Natural killer cell (primary cell): ENCODE measurements at regions not wholly inside any gene's neighbourhood (a gene's known extent, or its start where the extent isn't known, plus 50 kb on each side); places are given as distances from the start of the nearest gene placed in this dataset.

Source experiments
- ATAC-seq, 3 donors: fragments of 150-1000 bp in 2 of 3; fragments of 200-7000 bp in 1 of 3; cut with Tn5 transposase; 1 replicate in 1 of 3; 2 replicates in 2 of 3; pipeline ENCODE4 v1.10.0; 2021; ENCODE audit warnings: mild to moderate bottlenecking in 2 of 3, moderate library complexity in 2 of 3
- DNase-seq, 2 donors: peaks; one replicate each; pipeline versions ENCODE4 v3.0.0 to v3.0.0-alpha.2; 2013 to 2021; ENCODE audit warnings: mixed read lengths in 1 of 2
- H3K27ac ChIP-seq: one replicate; pipeline ENCODE4 v1.5.1; 2013; ENCODE audit warnings: mild to moderate bottlenecking, low read length
- H3K27me3 ChIP-seq: one replicate; pipeline ENCODE4 v1.6.1; 2013; ENCODE audit warnings: low read length; ENCODE audit not compliant: control insufficient read depth, insufficient read depth
- H3K36me3 ChIP-seq: one replicate; pipeline ENCODE4 v1.6.1; 2013; ENCODE audit warnings: low read length; ENCODE audit not compliant: control insufficient read depth, insufficient read depth
- H3K4me1 ChIP-seq: one replicate; pipeline ENCODE4 v1.6.1; 2013; ENCODE audit warnings: low read length; ENCODE audit not compliant: control insufficient read depth, insufficient read depth
- H3K4me3 ChIP-seq: one replicate; pipeline ENCODE4 v1.5.1; 2013; ENCODE audit warnings: low read length
- H3K9me3 ChIP-seq: one replicate; pipeline ENCODE4 v1.6.1; 2013; ENCODE audit warnings: low read length; ENCODE audit not compliant: control insufficient read depth, insufficient read depth
- H3K27ac Mint-ChIP-seq, 2 donors: one replicate each; pipeline ENCODE4 v1.8.0; 2022; ENCODE audit warnings: mild to moderate bottlenecking in 2 of 2, mixed read lengths in 2 of 2, moderate library complexity in 1 of 2
- H3K27me3 Mint-ChIP-seq, 2 donors: one replicate each; pipeline ENCODE4 v1.8.0; 2022; ENCODE audit warnings: low read depth in 2 of 2, mixed read lengths in 2 of 2
- H3K36me3 Mint-ChIP-seq: one replicate; pipeline ENCODE4 v1.8.0; 2022; ENCODE audit warnings: mixed read lengths
- H3K4me1 Mint-ChIP-seq, 2 donors: one replicate each; pipeline ENCODE4 v1.8.0; 2022; ENCODE audit warnings: mixed read lengths in 2 of 2
- H3K4me3 Mint-ChIP-seq: one replicate; pipeline ENCODE4 v1.8.0; 2022; ENCODE audit warnings: mild to moderate bottlenecking, moderate library complexity, mixed read lengths
- H3K9me3 Mint-ChIP-seq, 2 donors: one replicate each; pipeline ENCODE4 v1.8.0; 2022; ENCODE audit warnings: mixed read lengths in 2 of 2
- WGBS: methylation state at CpG from one replicate; pipeline ENCODE4 v1.1.7; 2013; ENCODE audit warnings: missing lambda C conversion rate; ENCODE audit not compliant: insufficient coverage; 5-methylcytosine and 5-hydroxymethylcytosine counted together
- intact Hi-C: fragments of 100-400 bp; cut with micrococcal nuclease; formaldehyde crosslinking; loops from one replicate; pipeline ENCODE4 v1.14.2; 2022
- TF ChIP-seq, protein P1 (sequence below): fragments of 200-600 bp; IDR thresholded peaks from one replicate; pipeline ENCODE4 v1.8.0; 2022; ENCODE audit warnings: antibody characterized with exemption

- no peak for DNase-seq
- intact Hi-C loops: no loop called here
- H3K4me1 ChIP-seq: no peaks in the 10 kb centered on the region
Measured at GRCh38 chr3:135844386-135844785, 121.1 kb upstream of the PPP2R3A start.

DNA sequence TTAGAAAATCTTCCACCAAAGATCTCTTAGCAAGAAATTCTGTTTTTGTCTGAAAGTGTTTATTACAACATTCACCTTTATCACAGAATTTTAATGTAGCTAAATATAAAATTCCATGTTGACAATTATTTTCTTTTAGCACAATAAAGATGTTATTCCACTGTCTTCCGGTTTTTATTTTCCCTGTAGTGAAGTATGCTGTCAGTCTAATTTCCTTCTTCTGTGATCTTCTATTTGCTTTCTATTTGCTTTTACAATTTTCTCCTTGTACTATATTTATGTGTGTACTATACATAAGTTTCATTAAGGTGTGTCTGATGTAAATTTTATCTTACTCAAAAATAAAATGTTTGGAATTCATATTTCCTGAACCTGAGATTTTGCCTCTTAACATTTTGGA is 117.5 kb upstream of the PPP2R3A start:
- no peaks in the 10 kb centered on the region for H3K27me3 Mint-ChIP-seq
- peaks cover 4 to 9% of the 10 kb centered on the region in 2 donors for H3K9me3 Mint-ChIP-seq
- WGBS: no CpG with 5 or more reads among the region's 1 CpG
- no peaks in the 10 kb centered on the region for H3K36me3 Mint-ChIP-seq
- TF ChIP-seq, protein P1, sequence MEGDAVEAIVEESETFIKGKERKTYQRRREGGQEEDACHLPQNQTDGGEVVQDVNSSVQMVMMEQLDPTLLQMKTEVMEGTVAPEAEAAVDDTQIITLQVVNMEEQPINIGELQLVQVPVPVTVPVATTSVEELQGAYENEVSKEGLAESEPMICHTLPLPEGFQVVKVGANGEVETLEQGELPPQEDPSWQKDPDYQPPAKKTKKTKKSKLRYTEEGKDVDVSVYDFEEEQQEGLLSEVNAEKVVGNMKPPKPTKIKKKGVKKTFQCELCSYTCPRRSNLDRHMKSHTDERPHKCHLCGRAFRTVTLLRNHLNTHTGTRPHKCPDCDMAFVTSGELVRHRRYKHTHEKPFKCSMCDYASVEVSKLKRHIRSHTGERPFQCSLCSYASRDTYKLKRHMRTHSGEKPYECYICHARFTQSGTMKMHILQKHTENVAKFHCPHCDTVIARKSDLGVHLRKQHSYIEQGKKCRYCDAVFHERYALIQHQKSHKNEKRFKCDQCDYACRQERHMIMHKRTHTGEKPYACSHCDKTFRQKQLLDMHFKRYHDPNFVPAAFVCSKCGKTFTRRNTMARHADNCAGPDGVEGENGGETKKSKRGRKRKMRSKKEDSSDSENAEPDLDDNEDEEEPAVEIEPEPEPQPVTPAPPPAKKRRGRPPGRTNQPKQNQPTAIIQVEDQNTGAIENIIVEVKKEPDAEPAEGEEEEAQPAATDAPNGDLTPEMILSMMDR: no peak
- H3K9me3 ChIP-seq: no peaks in the 10 kb centered on the region
- no peaks in the 10 kb centered on the region for H3K27me3 ChIP-seq
- H3K4me3 Mint-ChIP-seq: no peak overlapping the region
- no peak for DNase-seq
- ATAC-seq: no peak
- H3K36me3 ChIP-seq: no peaks in the 10 kb centered on the region
- no peak overlapping the region for H3K27ac ChIP-seq
- no peak overlapping the region for H3K27ac Mint-ChIP-seq
- H3K4me3 ChIP-seq: no peak overlapping the region
- intact Hi-C loops: no loop called here
- H3K4me1 ChIP-seq: no peaks in the 10 kb centered on the region
- H3K4me1 Mint-ChIP-seq: no peaks in the 10 kb centered on the region

More at GRCh38 chr3:135844386-135844785, 121.1 kb upstream of the PPP2R3A start:
- Histone ChIP-seq H3K4me3 (no peak overlapping the region), H3K36me3 (no peaks in the 10 kb centered on the region), H3K27ac (no peak overlapping the region), H3K9me3 (no peaks in the 10 kb centered on the region), H3K27me3 (no peaks in the 10 kb centered on the region)
- ATAC-seq: no peak
- no peak overlapping the region for H3K4me3 Mint-ChIP-seq
- H3K27ac Mint-ChIP-seq: no peak overlapping the region
- TF ChIP-seq, protein P1: no peak
- peaks cover 4 to 7% of the 10 kb centered on the region in 2 donors for H3K9me3 Mint-ChIP-seq
- H3K4me1 Mint-ChIP-seq: no peaks in the 10 kb centered on the region
- no peaks in the 10 kb centered on the region for H3K36me3 Mint-ChIP-seq
- H3K27me3 Mint-ChIP-seq: no peaks in the 10 kb centered on the region

DNA sequence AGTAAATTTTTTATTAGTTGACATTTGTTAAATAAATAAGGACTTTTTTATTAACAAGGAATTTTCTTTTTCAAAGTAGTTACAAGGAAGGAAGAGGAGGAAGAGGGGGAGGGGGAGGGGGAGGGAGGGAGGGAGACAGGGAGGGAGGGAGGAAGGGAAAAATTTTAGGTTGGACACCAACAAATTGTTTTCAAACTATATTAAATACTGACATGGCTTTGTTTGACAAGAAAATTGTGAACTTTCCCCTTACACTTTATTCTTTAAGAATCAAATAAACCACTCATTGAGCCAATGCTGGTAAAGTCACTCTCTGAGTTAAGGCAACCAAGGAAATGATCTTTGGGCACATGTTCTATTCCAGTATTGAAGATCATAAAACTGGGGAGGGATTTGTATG is 115.7 kb upstream of the PPP2R3A start:
- Mint-ChIP-seq H3K27me3 (no peaks in the 10 kb centered on the region), H3K36me3 (no peaks in the 10 kb centered on the region), H3K4me3 (no peak overlapping the region), H3K9me3 (peaks cover 4 to 9% of the 10 kb centered on the region in 2 donors), H3K4me1 (no peaks in the 10 kb centered on the region), H3K27ac (no peak overlapping the region)
- Histone ChIP-seq H3K36me3 (no peaks in the 10 kb centered on the region), H3K27ac (no peak overlapping the region), H3K4me3 (no peak overlapping the region), H3K27me3 (no peaks in the 10 kb centered on the region), H3K9me3 (no peaks in the 10 kb centered on the region), H3K4me1 (no peaks in the 10 kb centered on the region)
- DNase-seq (no peak), ATAC-seq (no peak)
- TF ChIP-seq, protein P1: no peak
- intact Hi-C loops: no loop called here

- Mint-ChIP-seq H3K36me3 (no peaks in the 10 kb centered on the region), H3K27me3 (peaks cover 0 to 1% of the 10 kb centered on the region in 2 donors), H3K4me3 (no peak overlapping the region), H3K27ac (no peak overlapping the region), H3K4me1 (no peaks in the 10 kb centered on the region), H3K9me3 (peaks cover 4 to 9% of the 10 kb centered on the region in 2 donors)
- no peaks in the 10 kb centered on the region for H3K27me3 ChIP-seq
- TF ChIP-seq, protein P1: no peak
- no peaks in the 10 kb centered on the region for H3K36me3 ChIP-seq
- ATAC-seq (no peak), DNase-seq (no peak)
- H3K27ac ChIP-seq: no peak overlapping the region
- H3K4me1 ChIP-seq: no peaks in the 10 kb centered on the region
- H3K4me3 ChIP-seq: no peak overlapping the region
- H3K9me3 ChIP-seq: no peaks in the 10 kb centered on the region
- intact Hi-C loops: no loop called here
- 32% methylated on average over 3 of the region's 4 CpGs for WGBS
Measured at GRCh38 chr3:135851201-135852081, 114.1 kb upstream of the PPP2R3A start.
